ENCODE measurements at regions not wholly inside any gene's neighbourhood (a gene's known extent, or its start where the extent isn't known, plus 50 kb on each side); places are given as distances from the start of the nearest gene placed in this dataset.

GRCh38 chr13:65555962-65556361 lies 1674.2 kb downstream of the PCDH9 start:
- Histone ChIP-seq H3K27ac (ENCODE audit: low read length) (no peak overlapping the region), H3K4me1 (ENCODE audit: control insufficient read depth, insufficient read depth, low read length) (no peaks in the 10 kb centered on the region), H3K9me3 (ENCODE audit: control insufficient read depth, low read length) (no peaks in the 10 kb centered on the region), H3K4me3 (ENCODE audit: low read length) (no peak overlapping the region), H3K27me3 (ENCODE audit: control insufficient read depth, insufficient read depth) (no peaks in the 10 kb centered on the region)
- DNase-seq (no peak), ATAC-seq (no peak)
- intact Hi-C loops (cut with DNase I) = no loop called here
- 88% methylated on average over 2 of the region's 2 CpGs for WGBS

GRCh38 chr13:65553096-65553727 lies 1676.9 kb downstream of the PCDH9 start:
- no peaks in the 10 kb centered on the region for H3K27me3 ChIP-seq (ENCODE audit: control insufficient read depth, insufficient read depth)
- 68% methylated on average over 5 of the region's 5 CpGs for WGBS
- DNase-seq = peak in 1 of 3 donors; percentile 20

GRCh38 chr13:65551208-65551607 lies 1678.9 kb downstream of the PCDH9 start:
- intact Hi-C loops (cut with DNase I) = no loop called here
- Histone ChIP-seq H3K9me3 (ENCODE audit: control insufficient read depth, low read length) (no peaks in the 10 kb centered on the region), H3K4me1 (ENCODE audit: control insufficient read depth, insufficient read depth, low read length) (no peaks in the 10 kb centered on the region), H3K4me3 (ENCODE audit: low read length) (no peak overlapping the region), H3K27ac (ENCODE audit: low read length) (no peak overlapping the region), H3K27me3 (ENCODE audit: control insufficient read depth, insufficient read depth) (no peaks in the 10 kb centered on the region)
- DNase-seq = no peak
- no peak for ATAC-seq

More at GRCh38 chr13:65553096-65553727, 1676.9 kb downstream of the PCDH9 start:
- Histone ChIP-seq H3K4me1 (ENCODE audit: control insufficient read depth, insufficient read depth, low read length) (no peaks in the 10 kb centered on the region), H3K4me3 (ENCODE audit: low read length) (no peak overlapping the region), H3K27ac (ENCODE audit: low read length) (no peak overlapping the region), H3K9me3 (ENCODE audit: control insufficient read depth, low read length) (no peaks in the 10 kb centered on the region)
- intact Hi-C loops (cut with DNase I) = no loop called here
- ATAC-seq = peak in 1 of 2 donors; percentile 19

GRCh38 chr13:65540175-65540574 lies 1690.0 kb downstream of the PCDH9 start:
- Histone ChIP-seq H3K9me3 (ENCODE audit: control insufficient read depth, low read length) (no peaks in the 10 kb centered on the region), H3K27me3 (ENCODE audit: control insufficient read depth, insufficient read depth) (no peaks in the 10 kb centered on the region), H3K27ac (ENCODE audit: low read length) (no peak overlapping the region), H3K4me1 (ENCODE audit: control insufficient read depth, insufficient read depth, low read length) (no peaks in the 10 kb centered on the region), H3K4me3 (ENCODE audit: low read length) (no peak overlapping the region)
- 86% methylated on average over 3 of the region's 3 CpGs for WGBS
- ATAC-seq = no peak
- intact Hi-C loops (cut with DNase I) = no loop called here
- DNase-seq = no peak

- no peak for DNase-seq
- no peaks in the 10 kb centered on the region for H3K9me3 ChIP-seq (ENCODE audit: control insufficient read depth, low read length)
- intact Hi-C loops (cut with DNase I) = no loop called here
- H3K27ac ChIP-seq (ENCODE audit: low read length) = no peak overlapping the region
- WGBS = 71% methylated on average over 1 of the region's 1 CpG
- no peak overlapping the region for H3K4me3 ChIP-seq (ENCODE audit: low read length)
- no peak for ATAC-seq
- no peaks in the 10 kb centered on the region for H3K27me3 ChIP-seq (ENCODE audit: control insufficient read depth, insufficient read depth)
- no peaks in the 10 kb centered on the region for H3K4me1 ChIP-seq (ENCODE audit: control insufficient read depth, insufficient read depth, low read length)
These were observed 1694.8 kb downstream of the PCDH9 start for GRCh38 chr13:65535370-65535769.

- Histone ChIP-seq H3K4me3 (ENCODE audit: low read length) (no peak overlapping the region), H3K9me3 (ENCODE audit: control insufficient read depth, low read length) (no peaks in the 10 kb centered on the region), H3K27me3 (ENCODE audit: control insufficient read depth, insufficient read depth) (no peaks in the 10 kb centered on the region), H3K27ac (ENCODE audit: low read length) (no peak overlapping the region), H3K4me1 (ENCODE audit: control insufficient read depth, insufficient read depth, low read length) (no peaks in the 10 kb centered on the region)
- ATAC-seq (no peak), DNase-seq (no peak)
- intact Hi-C loops (cut with DNase I) = no loop called here
- WGBS = 41% methylated on average over 4 of the region's 4 CpGs
These were observed 1697.9 kb downstream of the PCDH9 start for GRCh38 chr13:65532231-65532630.

- 62% methylated on average over 2 of the region's 2 CpGs for WGBS
- H3K27ac ChIP-seq (ENCODE audit: low read length) = no peak overlapping the region
- H3K9me3 ChIP-seq (ENCODE audit: control insufficient read depth, low read length) = no peaks in the 10 kb centered on the region
- H3K4me1 ChIP-seq (ENCODE audit: control insufficient read depth, insufficient read depth, low read length) = no peaks in the 10 kb centered on the region
- intact Hi-C loops (cut with DNase I) = no loop called here
- no peak overlapping the region for H3K4me3 ChIP-seq (ENCODE audit: low read length)
- no peaks in the 10 kb centered on the region for H3K27me3 ChIP-seq (ENCODE audit: control insufficient read depth, insufficient read depth)
- no peak for ATAC-seq
- no peak for DNase-seq
These were observed 1699.4 kb downstream of the PCDH9 start for GRCh38 chr13:65530688-65531087.

- 27% methylated on average over 4 of the region's 4 CpGs for WGBS
- ATAC-seq (no peak), DNase-seq (no peak)
- Histone ChIP-seq H3K27ac (ENCODE audit: low read length) (no peak overlapping the region), H3K27me3 (ENCODE audit: control insufficient read depth, insufficient read depth) (no peaks in the 10 kb centered on the region), H3K4me3 (ENCODE audit: low read length) (no peak overlapping the region), H3K4me1 (ENCODE audit: control insufficient read depth, insufficient read depth, low read length) (no peaks in the 10 kb centered on the region), H3K9me3 (ENCODE audit: control insufficient read depth, low read length) (no peaks in the 10 kb centered on the region)
- intact Hi-C loops (cut with DNase I) = no loop called here
These were observed 1700.6 kb downstream of the PCDH9 start for GRCh38 chr13:65529541-65529940.

GRCh38 chr13:65508745-65509144 lies 1721.4 kb downstream of the PCDH9 start:
- no peaks in the 10 kb centered on the region for H3K27me3 ChIP-seq (ENCODE audit: control insufficient read depth, insufficient read depth)
- ATAC-seq = no peak
- H3K4me1 ChIP-seq (ENCODE audit: control insufficient read depth, insufficient read depth, low read length) = no peaks in the 10 kb centered on the region
- no peak for DNase-seq
- intact Hi-C loops (cut with DNase I) = no loop called here
- no peaks in the 10 kb centered on the region for H3K9me3 ChIP-seq (ENCODE audit: control insufficient read depth, low read length)
- H3K27ac ChIP-seq (ENCODE audit: low read length) = no peak overlapping the region
- no peak overlapping the region for H3K4me3 ChIP-seq (ENCODE audit: low read length)

- Histone ChIP-seq H3K27ac (ENCODE audit: low read length) (no peak overlapping the region), H3K4me3 (ENCODE audit: low read length) (no peak overlapping the region), H3K9me3 (ENCODE audit: control insufficient read depth, low read length) (no peaks in the 10 kb centered on the region), H3K4me1 (ENCODE audit: control insufficient read depth, insufficient read depth, low read length) (no peaks in the 10 kb centered on the region), H3K27me3 (ENCODE audit: control insufficient read depth, insufficient read depth) (no peaks in the 10 kb centered on the region)
- DNase-seq = no peak
- ATAC-seq = no peak
- intact Hi-C loops (cut with DNase I) = no loop called here
These were observed 1721.8 kb downstream of the PCDH9 start for GRCh38 chr13:65508338-65508737.

GRCh38 chr13:65505941-65506340 lies 1724.2 kb downstream of the PCDH9 start:
- no peak for DNase-seq
- no peaks in the 10 kb centered on the region for H3K4me1 ChIP-seq (ENCODE audit: control insufficient read depth, insufficient read depth, low read length)
- H3K9me3 ChIP-seq (ENCODE audit: control insufficient read depth, low read length) = no peaks in the 10 kb centered on the region
- no peak for ATAC-seq
- intact Hi-C loops (cut with DNase I) = no loop called here
- no peak overlapping the region for H3K4me3 ChIP-seq (ENCODE audit: low read length)
- H3K27ac ChIP-seq (ENCODE audit: low read length) = no peak overlapping the region
- H3K27me3 ChIP-seq (ENCODE audit: control insufficient read depth, insufficient read depth) = no peaks in the 10 kb centered on the region
- 75% methylated on average over 1 of the region's 1 CpG for WGBS

GRCh38 chr13:65504213-65504612 lies 1725.9 kb downstream of the PCDH9 start:
- Histone ChIP-seq H3K27me3 (ENCODE audit: control insufficient read depth, insufficient read depth) (no peaks in the 10 kb centered on the region), H3K4me3 (ENCODE audit: low read length) (no peak overlapping the region), H3K9me3 (ENCODE audit: control insufficient read depth, low read length) (no peaks in the 10 kb centered on the region), H3K27ac (ENCODE audit: low read length) (no peak overlapping the region), H3K4me1 (ENCODE audit: control insufficient read depth, insufficient read depth, low read length) (no peaks in the 10 kb centered on the region)
- intact Hi-C loops (cut with DNase I) = no loop called here
- DNase-seq (no peak), ATAC-seq (no peak)
- 79% methylated on average over 1 of the region's 1 CpG for WGBS
